HG02623 (cell line): ENCODE measurements at regions not wholly inside any gene's neighbourhood (a gene's known extent, or its start where the extent isn't known, plus 50 kb on each side); places are given as distances from the start of the nearest gene placed in this dataset.
"Not testable (repeated sequence)": the region's sequence is repeated elsewhere in the genome, so short reads cannot be mapped to it uniquely, and the experiment has no call there.

Experiments used
- ATAC-seq: cut with Tn5 transposase; IDR thresholded peaks from one replicate; pipeline ENCODE4 v1.9.1; 2021; ENCODE audit warnings: moderate library complexity; ENCODE audit not compliant: unreplicated experiment

GRCh38 chr6:111925296-111925695 lies 52.0 kb upstream of the FYN start:
- ATAC-seq = no peak

DNA sequence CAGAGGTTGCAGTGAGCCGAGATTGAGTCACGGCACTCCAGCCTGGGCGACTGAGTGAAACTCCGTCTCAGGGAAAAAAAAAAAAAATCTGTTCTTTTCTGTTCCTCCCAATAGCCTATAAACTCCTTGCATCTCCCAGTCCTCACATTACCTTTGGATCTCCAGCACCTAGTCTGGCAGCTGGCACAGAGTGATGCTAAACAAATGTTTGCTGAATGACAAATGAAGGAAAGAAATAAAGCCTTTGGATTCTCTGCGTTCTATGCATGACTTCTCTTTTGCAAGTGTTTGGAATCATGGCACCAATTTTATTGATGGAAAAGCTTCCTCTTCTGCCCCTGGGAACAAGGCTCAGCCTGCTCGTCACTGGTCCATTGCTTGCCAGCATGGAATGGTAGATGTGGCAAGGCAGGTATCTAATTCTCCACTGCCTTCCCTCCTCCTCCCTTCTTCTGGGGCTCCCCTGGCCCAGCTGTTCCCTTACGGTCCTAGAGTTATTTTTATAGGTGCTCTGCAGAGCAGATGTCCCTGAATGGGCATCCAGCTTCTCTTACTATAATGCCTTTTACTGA lies 53.6 kb upstream of the FYN start:
- ATAC-seq = no peak

GRCh38 chr6:111927321-111927720 lies 54.1 kb upstream of the FYN start:
- no peak for ATAC-seq

DNA sequence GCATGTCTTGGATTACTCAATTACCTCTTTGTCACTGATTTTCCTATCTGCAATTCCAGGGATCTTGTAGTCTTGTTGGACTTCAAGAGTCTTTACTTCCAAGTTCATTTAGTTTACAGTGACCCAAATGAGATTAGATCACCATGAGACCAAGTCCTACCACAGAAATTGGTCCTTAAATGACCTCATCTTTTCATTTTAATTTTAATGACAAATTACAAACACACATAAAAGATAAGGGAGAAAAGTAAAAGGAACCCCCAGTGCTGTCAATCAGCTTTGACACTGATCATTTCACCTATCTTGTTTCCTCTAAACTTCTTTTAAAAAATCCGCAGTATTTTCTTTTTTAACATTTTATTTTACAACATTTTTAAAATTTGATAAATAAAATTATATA lies 54.9 kb upstream of the FYN start:
- no peak for ATAC-seq

- not testable (repeated sequence) for ATAC-seq
These were observed 61.4 kb upstream of the FYN start for GRCh38 chr6:111934611-111935010.

- no peak for ATAC-seq
These were observed 63.5 kb upstream of the FYN start for GRCh38 chr6:111936718-111937117.

GRCh38 chr6:111938710-111939109 lies 65.5 kb upstream of the FYN start:
- ATAC-seq = no peak

DNA sequence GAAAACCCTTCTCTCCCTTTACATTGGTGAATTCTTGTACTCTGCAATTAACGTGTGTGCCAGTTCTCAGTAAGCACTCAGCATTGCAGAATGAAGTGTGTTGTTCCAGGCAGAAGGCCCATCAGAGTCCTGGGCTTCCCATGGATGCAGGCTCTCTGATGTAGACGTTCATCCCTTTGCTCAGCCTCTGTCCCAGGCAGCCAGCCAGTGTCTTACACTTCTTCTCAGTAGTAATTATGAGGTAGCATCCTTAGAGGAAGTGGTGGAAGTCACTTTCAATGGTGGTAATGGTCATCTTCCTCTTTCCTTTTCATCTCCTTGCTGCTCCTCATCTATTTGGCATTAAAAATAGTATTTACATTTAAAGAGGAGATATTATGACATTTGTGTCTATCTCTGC lies 66.7 kb upstream of the FYN start:
- no peak for ATAC-seq

GRCh38 chr6:111940801-111941200 lies 67.5 kb upstream of the FYN start:
- no peak for ATAC-seq

DNA sequence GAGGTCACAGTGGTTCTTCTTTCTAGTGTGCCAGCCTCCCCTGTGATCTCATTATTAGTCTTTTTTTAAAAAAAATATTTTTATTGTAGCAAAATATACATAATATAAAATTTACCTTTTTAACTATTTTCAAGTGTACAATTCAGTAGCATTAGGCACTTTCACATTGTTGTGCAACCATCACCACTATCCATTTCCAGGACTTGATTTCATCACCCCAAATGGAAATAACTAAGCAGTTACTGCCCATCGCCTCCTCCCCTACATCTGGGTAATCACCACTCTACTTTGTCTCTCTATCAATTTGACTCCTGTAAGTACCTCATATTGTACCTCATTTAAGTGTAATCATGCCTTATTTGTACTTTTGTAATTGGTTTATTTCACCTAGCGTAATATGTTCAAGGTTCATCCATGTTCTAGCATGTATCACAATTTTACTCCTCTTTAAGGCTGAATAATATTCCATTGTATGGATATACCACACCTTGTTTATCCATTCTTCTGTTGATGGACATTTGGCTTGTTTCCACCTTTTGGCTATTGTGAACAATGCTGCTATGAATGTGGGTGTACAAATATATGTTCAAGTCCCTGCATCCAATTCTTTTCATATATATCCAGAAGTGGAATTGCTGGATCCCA lies 68.6 kb upstream of the FYN start:
- ATAC-seq = no peak

DNA sequence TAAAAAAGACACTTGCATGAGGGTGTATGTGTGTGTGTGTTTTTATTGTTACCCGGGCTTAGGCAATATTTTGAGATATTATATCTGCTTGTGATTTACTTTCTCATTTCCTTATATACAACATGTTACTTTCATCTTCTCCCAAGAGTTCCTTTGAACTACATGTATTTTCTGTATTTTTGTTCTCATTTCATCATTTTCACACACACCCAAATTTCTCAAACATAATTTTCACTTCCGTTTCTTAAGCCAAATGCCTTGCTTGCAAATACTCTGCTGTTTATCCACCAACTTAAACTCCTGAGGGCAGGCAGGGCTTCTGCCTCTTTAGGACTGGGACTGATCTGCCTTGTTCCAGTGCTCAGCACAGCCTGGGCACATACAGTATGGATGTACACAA lies 69.3 kb upstream of the FYN start:
- ATAC-seq = no peak

DNA sequence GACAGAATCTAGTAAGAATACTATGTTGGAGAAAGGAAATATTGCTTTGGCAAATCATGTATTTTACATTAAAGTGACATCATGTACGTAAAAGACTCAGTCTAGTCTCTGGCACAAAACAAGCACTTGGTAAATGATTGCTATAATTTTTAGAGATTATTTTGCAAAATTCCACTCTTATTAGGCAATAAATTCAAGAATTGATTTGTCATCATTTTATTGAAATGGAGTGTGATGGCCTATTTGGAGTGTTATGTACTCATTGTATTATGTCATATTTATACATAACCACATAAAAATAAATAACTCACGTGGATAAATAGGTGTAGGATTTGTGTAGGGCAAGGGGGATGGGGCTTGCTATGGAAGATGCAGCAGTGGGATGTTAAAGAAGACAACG lies 70.0 kb upstream of the FYN start:
- ATAC-seq = no peak

- ATAC-seq = no peak
These were observed 70.5 kb upstream of the FYN start for GRCh38 chr6:111943726-111944125.

GRCh38 chr6:111944541-111944940 lies 71.3 kb upstream of the FYN start:
- no peak for ATAC-seq

- no peak for ATAC-seq
These were observed 76.3 kb upstream of the FYN start for GRCh38 chr6:111949546-111949945.

DNA sequence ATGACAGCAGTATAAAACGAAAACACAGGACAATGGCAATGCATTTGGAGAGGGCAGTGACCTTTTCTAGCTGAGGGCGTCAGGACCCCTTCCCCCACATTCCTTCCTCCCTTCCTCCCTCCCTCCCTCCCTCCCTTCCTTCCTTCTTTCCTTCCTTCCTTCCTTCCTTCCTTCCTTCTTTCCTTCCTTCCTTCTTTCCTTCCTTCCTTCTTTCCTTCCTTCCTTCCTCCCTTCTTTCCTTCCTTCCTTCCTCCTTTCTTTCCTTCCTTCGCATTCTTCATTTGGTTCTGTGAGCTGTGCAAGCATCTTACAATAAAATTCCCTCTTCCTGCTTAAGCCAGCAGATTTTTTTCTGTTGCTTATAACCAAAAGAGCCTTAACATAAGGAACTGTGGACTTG lies 76.7 kb upstream of the FYN start:
- ATAC-seq = not testable (repeated sequence)

DNA sequence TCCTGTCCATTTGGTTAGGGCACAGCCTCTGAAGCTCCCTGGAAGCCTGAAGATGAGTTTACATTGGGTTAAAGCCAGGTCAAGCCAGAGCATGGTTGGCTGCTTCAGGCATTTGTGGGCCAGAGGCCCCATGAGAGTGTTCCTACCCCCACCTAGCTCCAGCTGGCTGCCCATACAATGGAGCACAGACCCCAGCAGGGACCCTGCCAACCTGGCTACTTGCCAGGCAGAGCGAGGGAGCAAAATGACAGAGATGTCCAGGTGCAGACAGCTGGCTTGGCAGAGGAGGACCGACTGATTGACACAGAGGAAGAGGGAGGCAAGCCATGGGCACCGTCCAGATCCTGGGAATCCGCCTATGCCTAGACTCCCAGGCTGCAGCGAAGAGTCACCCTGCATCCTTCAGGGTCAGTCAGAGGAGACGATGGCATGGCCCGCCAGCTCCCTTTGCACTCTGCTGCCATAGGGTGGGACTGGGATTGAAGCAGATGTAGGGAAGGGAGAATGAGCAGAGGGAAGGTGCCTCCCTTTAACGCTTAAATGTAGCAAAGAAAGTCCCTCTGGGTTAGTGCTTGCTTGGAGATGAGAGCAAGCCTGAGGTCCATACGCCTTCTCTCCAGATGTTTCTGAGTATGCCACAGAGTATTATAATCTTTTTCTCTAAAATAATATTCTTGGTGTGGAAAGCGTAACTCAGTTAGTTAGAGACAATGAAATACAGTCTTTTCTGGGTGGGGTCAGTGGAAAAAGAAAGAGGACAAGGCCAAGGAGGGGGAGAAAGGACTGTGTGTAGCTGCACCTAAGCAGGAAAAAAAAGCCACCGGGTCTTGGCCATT lies 77.6 kb upstream of the FYN start:
- no peak for ATAC-seq

DNA sequence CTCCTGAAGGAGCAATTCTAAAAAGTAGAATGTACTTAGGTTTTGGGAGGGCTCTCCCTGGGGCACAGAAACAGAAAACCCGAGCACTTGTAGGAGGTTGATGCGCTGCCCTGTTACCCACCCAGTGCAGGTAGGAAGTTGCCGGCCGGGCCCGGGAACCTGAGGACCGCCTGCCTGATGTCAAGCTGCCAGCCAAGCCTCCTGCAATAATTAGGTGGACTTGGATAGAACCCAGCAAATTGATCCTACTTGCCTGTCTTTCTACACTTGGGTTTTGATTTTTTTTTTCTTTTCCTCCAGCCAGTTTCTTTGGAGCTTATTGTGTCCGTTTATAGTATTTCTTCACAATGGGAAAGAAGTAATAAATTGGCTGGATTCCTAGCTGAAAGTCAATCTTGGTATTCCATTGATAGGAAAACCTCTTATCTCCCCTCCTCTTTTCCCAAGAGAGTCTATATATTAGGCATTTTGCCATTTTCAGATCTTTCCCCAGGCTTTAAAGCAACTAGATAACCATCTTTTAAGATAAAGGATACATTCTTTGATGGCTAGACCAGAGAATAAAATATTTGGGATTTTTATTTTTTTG lies 78.3 kb upstream of the FYN start:
- no peak for ATAC-seq

- ATAC-seq = no peak
These were observed 79.0 kb upstream of the FYN start for GRCh38 chr6:111952274-111952673.

DNA sequence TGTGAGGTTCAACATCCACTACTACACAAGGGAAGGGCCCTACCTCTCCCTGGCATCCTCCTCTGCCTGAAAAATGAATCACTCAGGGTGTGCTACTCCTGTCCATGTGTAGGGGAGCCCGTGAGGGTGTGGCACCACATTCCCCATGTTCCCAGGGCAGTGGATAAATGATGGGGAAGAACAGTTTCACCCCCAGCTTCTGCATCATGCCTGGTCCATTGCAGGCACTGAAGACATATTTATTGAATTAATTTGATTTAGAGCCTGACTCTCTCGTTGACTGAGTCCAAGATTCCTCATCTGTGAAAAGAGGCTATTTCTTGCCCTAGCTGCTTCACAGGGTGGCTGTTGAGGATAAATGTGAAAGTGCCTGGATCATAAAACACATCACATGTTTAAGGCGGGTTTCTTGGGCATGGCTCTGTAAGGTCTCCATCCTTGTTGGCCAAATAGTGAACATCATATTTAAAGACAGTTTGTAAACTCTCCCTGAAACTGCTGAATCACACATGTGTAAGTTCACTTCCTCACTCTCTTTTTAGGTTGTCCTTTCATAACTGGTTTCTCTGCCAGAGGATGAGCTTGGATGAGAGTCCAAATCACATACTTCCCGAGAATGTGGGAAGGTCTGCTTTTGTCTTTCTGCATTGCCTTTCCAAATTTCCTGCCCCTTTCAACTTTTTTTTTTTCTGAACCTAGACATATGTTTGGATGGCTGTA lies 79.7 kb upstream of the FYN start:
- ATAC-seq = no peak

DNA sequence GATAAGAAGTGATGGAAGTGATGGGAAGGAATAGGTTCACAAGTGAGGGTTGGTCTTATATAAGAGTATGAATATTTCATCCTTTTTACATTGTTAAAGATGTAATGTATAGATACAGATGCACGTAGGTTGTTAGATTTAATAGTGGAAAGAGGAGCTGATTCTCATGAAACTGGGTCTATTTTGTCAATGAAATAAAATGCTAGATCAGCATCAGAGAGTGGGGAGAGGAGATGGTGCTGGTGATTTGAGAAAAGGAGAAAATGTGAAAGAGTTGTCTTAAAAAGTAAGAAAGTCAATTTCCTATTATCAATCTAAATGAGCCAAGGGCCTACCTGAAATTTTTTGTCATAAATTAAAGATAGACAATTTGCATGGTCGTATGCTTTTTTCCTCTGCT lies 82.8 kb upstream of the FYN start:
- no peak for ATAC-seq
